Hematopoietic multipotent progenitor cell treated with erythropoietin and hydrocortisone succinate and interleukin-3 and kit ligand, for 17 days (in vitro differentiated cells): ENCODE measurements at regions not wholly inside any gene's neighbourhood (a gene's known extent, or its start where the extent isn't known, plus 50 kb on each side); places are given as distances from the start of the nearest gene placed in this dataset.
"Not testable (repeated sequence)": the region's sequence is repeated elsewhere in the genome, so short reads cannot be mapped to it uniquely, and the experiment has no call there.

Experiments used
- DNase-seq: peaks from one replicate; pipeline ENCODE4 v3.0.0-alpha.2; 2015; ENCODE audit warnings: low spot score

DNA sequence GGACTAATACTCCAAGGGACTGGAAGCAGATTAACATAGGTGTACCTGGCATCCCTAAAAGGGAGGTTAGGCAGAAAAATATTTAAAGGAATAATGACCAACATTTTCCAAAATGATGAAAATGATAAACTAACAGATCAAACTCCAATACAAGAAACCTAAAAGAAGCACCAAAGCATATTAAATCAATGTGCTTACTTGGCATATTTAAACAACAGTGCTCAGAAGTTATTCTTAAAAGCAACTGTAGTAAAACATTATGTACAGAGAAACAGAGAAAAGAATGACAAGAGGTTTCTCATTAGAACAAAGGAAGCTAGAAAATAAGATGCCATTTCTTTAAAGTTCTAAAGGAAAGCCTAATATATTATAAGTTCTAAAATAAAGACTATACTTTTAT is 947.3 kb upstream of the TMEFF2 start:
- DNase-seq, result no peak

DNA sequence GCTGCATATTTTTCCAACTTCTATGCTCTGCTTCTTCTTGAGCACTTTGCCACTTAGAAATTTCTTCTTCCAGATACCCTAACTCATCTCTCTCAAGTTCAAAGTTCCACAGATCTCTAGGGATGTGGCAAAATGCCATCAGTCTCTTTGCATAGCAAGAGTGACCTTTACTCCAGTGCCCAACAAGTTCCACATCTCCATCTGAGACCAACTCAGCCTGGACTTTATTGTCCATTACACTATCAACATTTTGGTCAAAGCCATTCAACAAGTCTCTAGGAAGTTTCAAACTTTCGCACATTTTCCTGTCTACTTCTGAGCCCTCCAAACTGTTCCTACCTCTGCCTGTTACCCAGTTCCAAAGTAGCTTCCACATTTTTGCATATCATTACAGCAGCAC is 946.2 kb upstream of the TMEFF2 start:
- not testable (repeated sequence) for DNase-seq

DNA sequence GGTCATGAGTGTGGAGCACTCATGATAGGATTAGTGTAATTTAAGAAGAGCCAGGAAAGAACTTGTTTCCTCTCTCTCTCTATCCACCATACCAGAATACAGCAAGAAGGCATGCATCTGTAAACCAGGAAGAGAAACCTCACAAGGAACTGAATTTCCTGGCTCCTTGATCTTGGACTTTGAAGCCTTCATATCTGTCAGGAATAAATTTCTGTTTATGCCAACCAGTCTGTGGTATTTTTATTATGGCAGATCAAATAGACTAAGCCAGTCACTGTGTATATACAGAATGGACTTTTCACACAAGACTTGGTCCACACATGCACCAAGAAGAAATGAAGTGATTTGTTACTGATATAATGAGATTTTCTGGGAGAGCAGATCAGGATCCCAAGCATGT is 930.1 kb upstream of the TMEFF2 start:
- no peak for DNase-seq

DNA sequence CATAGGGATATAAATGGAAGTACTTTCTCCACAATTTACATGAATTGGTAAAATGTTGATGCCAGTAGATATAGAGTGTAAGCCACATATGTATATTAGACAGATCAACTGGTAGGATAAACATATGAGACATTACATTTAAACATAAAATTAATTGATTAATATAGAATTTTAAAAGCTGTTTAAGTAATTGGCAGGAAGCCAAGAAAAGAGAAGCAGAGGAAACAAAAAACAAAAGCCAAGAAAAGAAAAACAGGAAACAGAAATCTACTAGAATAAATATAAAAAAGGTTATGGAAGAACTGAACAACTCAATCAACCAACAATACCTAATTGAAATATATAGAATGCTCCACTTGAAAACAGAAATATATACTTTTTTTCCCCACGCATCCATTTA is 920.1 kb upstream of the TMEFF2 start:
- DNase-seq, result peak; percentile 9

DNA sequence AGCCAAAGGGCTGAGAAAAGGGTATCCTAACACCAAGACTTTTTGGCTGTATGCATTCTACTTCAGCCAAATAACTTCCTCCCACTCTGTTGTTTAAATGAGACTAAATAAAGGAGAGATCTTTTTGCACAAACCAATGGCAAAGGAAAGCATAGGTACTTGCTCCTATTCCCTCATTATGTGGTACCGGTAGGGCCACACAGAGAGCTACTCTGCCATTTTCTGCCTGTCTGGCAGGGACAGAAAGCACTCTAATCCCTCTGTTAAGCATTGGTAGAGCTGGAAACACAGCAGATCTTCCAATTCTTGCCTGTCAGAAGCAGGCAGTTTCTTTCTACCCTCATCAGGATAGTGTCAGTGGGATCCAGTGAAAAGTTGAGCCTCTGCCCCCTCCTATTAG is 918.3 kb upstream of the TMEFF2 start:
- no peak for DNase-seq

DNA sequence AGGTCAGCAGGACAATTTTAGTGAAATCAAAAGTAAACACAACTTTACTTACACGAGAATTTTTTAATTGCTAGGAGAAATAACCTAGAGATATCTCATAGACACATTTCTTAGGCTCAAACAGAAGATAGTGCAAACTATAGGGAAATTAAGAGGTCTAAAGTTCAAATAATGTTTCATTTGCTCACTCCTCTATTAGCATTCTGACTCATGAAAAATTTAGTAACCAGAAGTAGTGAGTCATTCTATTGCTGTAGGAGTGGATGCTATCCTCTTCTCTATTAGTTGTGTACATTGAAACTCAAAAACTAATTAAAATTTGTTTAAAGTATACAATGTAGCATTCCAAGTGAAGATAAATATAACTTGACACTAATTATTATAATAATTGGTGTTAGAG is 908.3 kb upstream of the TMEFF2 start:
- no peak for DNase-seq

DNA sequence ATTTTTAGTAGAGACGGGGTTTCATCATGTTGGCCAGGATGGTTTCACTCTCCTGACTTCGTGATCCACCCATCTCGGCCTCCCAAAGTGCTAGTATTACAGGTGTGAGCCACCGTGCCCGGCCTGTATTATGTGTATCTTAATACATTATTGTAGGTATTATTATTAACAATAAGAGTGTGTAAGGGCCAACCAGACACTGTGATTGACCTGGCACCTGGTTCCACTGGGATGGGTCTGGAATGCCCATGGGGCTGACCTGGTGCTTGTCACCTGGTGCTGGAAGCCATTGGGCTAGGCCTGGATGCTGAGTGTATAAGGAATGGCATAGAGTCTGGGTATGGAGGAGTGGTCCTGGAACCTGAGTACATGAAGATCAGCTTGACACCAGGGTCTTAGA is 906.9 kb upstream of the TMEFF2 start:
- DNase-seq, result no peak

DNA sequence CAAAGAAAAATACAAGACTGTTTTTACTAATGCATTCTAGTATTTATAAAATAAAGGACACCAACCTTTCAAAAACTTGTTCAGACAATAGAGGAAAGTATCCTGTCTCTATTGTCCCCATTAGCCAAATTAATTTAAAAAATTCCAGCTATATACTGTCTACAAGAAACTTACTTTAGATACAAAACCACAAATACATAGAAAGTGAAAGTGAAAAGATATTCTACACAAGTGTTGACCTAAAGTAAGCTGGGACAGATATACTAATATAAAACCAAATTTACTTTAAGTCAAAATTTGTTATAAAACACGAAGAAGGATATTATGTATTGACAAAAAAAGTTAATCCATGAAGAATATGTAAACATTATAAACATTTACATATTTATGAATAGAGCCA is 893.3 kb upstream of the TMEFF2 start:
- DNase-seq, result no peak

DNA sequence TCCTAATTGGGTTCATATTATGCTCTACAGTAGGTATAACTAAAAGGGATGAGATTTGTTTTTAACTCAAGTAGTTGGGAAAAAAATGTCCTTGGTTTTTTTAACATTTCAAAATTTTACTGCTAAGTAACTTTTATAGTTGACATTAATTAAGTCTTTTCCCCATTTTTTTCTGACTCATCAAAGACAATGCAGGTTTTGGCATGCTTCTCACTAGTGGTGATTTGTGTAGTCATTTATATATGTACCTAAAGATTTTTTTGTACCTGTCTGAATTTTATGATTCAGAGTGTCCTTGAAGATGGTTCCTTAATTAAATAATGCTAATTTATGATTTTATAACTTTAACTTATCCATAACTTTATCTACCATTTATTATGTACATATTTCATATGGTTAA is 882.3 kb upstream of the TMEFF2 start:
- DNase-seq, result no peak

DNA sequence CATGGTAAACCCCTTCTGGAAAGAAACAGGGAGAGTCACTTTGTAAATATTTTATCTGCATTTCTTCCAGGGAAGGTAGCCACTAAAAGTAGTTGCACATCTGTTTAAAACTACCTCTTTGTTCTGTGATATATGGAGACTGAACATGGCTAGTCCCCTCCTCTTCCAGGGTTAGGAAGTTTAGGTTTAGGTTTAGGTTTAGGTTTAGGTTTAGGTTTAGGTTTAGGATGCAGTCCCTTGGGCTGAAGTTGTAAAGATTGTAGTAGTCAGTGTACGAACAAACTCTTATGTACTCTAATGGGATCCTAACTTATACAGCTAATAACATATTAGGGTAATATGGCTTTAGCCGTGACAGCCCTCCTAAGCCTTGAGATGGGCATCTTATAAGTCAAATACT is 880.2 kb upstream of the TMEFF2 start:
- no peak for DNase-seq

DNA sequence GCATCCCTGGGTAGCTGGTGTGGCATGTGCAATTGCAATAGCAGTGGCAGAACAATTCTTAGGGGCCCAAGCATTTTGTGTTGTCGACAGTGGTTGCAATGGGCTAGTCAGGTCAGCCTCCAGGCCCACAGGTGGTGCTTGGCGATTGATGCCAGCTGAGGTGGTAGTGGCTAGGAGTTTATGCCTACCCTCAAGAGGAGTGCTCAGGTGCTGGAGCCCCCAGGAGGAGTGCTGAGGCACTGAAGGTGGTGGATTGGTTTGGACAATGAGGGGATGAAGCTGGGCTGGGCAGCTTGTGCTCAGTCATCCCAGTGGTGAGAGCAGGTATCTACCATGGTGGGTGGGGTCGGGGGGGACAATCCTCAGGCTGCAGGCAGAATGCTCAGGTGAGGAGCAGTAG is 877.9 kb upstream of the TMEFF2 start:
- no peak for DNase-seq

DNA sequence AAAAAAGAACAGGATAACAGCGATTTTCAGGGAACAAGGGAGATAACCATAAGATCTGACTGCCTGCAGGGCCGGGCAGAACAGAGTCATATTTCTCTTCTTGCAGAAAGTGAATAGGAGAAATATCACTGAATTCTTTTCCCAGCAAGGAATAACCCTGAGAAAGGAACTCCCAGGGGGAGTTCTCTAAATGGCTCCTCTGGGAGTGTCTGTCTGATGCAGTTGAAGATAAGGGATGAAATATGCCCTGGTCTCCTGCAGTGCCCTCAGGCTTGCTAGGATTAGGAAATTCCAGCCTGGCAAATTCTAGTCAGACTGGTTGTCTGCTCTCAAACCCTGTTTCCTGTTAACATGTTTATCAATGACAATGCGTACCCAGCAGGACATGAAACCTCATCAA is 830.8 kb upstream of the TMEFF2 start:
- not testable (repeated sequence) for DNase-seq

DNA sequence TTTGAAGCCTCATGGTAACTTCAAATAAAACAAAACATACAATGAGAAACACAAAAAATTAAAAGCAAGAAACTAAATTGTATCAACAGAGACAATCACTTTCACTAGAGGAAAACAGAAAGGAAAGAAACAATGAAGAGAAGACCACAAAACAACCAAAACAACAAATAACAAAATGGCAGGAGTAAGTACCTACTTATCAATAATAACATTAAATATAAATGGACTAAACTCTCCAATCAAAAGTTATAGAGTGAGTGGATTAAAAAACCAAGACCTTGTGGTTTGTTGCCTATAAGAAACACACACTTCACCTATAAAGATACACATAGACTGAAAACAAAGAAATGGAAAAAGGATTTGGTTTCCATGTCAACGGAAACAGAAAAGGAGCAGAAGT is 830.1 kb upstream of the TMEFF2 start:
- no peak for DNase-seq

DNA sequence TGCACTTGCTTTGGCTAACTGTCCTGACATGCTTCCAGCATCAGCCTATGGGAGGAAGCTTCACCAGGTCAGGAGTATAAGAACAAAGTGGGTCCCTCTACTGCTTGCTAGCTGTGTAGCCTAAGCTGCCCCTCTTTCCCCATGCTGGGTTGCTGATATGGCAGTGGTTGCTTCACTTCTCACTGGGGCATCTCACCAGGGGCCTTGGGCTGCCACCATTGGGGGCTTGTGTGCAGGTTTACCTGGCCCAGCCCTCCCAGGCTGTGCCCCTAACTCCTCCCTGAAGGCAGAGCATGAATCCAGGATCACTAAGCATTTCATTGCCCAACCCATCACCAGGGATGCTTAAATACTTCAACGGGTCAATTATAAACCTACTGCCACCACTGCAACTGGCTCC is 817.1 kb upstream of the TMEFF2 start:
- no peak for DNase-seq

DNA sequence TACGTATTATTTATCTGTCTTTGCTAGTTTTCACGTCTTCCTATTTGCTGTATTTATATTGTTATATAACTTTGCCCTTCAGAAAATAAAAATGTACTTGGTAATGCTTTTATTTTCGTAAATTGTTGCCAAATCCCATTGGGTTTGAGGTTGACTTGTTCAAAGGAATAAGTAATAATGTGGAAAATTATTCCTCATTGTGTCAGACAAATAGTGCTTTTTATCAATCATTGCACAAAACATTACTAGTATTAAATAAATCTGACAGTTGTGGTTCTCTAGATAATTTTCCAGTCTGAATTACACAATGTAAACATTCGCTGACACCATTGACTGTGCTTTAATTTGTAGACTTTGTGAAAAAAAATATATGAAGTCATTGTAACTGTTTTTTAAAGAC is 798.3 kb upstream of the TMEFF2 start:
- DNase-seq, result no peak

DNA sequence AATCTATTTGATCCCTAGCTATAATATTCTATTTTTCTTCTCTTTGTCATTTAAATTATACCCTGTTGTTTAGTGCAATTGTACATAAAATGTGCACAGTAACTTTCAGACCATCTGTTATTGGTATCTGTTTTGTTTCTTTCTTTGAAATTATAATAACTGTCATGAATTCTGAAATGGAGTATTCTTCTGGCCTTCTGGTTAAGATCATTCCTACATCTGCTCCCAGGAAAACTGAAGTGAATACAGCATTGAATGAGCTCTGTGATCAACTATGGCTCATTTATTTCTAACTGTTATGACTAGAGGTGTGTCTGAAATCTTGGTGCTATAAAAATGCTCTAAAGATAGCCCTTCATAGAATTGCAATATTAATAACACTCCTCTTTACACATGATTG is 788.4 kb upstream of the TMEFF2 start:
- no peak for DNase-seq

DNA sequence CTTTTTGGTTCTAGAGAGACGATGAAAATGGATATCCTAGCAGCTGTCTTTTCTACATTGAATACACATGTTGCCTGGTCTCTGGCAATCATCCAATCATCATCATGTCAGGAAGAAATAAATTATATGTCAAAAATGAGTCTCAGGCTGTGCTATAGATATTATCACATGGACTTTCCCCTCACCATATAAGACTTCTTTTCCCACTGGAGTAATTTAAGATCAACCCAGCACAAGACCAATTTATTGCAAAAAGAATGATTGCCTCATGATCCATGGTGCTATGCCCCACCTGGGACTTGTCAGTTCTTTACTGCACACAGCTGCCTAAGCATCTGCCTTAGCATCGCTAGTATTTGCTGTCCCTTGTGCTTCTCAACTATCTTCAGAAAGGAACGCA is 783.7 kb upstream of the TMEFF2 start:
- DNase-seq, result no peak

DNA sequence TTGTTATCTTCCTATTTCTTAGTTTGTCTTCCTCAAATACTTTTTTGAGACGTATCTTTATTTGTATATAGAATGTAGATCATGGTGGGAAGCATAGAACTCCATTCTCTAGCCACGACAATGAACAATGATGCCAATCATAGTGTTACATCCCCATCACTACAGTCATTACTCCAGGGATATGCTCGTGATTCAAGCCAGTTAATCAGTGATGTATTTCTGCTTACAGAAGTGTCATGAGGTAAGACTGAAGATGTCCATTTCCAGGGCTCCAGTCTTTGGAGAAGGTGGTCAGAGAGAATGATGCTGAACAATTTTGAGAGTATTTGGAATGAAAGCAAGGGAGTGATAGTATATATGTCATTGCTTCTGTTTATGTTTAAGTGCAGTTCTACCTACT is 777.2 kb upstream of the TMEFF2 start:
- DNase-seq, result no peak

DNA sequence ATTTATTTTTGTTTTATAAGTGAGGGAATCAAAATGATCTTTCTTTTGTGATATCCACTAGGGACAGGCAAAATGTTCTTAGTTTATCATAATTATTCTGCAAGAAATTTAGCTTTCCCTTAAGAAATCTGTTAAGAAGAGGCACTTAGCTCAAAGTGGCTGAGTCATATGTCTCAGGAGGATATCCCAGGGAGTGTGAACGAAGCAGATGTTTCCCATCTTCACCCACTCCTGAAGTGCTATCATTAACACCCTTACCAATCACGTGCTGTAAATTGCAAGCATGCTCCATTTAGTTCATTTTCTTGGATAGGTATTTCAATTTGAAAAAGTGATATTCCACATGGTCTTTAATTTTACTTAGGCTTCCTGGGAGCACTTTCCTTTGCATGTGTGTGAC is 774.3 kb upstream of the TMEFF2 start:
- DNase-seq, result no peak

DNA sequence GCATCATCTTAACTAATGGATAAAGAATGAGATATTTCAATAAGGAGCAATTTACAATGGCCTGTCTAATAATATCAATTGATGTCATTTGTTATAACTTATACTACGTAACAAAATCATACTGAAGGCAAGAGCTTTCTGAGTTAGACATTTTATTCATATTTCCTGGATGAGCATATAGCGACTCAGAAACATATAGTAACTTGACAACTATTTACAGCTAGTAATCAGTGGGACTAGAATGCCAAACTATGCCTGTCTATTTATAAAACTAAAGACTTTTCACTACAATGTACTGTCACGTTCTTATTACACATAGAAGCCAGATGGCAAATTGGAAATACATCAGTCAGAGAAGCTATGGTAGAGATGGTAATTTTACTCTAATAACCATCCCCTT is 766.2 kb upstream of the TMEFF2 start:
- no peak for DNase-seq

DNA sequence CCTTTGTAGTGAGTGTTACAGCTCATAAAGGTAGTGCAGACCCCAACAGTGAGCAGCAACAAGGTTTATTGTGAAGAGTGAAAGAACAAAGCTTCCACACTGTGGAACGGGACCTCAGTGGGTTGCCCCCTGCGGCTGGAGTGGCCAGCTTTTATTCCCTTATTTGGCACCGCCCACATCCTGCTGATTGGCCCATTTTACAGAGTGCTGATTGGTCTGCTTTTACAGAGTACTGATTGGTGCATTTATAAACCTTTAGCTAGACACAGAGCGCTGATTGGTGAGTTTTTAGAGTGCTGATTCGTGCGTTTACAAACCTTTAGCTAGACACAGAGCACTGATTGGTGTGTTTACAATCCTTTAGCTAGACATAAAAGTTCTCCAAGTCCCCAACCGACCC is 763.9 kb upstream of the TMEFF2 start:
- DNase-seq, result not testable (repeated sequence)

DNA sequence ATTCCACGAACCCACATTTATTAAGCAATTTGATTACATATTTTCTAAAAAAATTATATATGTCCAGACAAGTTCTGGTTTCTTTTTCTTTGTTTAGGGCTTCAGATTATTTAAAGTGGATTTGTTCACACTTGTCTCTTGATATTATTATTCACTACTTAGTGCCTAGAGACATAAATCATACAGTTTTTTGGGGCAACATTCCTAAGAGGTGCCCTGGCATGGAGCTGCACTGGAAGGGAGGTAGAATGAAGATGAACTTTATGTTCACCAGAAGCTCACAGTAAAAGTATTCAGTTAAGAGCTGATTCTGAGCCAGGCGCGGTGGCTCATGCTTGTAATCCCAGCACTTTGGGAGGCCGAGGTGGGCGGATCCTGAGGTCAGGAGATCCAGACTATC is 762.7 kb upstream of the TMEFF2 start:
- DNase-seq, result no peak

DNA sequence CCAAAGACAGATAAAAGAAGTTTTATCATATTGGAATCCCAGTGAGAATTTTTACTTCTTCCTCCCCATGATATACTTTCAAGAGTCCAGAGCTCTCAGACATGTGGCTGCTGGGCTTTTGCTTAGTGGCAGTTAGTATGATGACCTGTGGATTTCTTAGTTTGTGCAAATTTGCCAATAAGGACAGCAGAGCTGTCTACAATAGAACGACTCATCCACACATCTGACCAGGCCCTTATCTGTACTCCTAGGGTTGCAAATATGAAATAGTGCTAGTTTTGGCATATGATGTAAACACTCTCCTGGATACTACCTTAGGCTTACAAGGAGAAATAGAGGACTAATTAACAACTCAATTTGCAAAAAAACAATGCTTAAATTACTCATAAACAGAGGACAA is 758.4 kb upstream of the TMEFF2 start:
- DNase-seq, result no peak

DNA sequence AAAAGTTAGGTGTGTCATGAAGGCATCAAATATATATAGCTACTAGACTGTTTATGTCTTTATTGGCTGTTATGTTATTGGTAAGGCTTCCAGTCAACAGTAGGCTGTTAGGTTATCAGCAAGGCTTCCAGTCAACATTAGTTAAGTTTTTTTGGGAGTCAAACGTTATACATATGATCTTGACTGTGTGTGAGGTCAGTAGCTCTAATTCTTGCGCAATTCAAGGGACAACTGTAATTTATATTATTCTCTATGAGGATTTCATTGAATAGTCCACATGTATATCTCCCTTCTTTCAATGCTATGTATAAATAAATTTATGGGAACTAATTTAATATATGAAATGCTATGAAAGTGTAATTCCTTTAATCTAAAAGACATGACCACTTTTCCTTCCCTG is 757.5 kb upstream of the TMEFF2 start:
- no peak for DNase-seq

DNA sequence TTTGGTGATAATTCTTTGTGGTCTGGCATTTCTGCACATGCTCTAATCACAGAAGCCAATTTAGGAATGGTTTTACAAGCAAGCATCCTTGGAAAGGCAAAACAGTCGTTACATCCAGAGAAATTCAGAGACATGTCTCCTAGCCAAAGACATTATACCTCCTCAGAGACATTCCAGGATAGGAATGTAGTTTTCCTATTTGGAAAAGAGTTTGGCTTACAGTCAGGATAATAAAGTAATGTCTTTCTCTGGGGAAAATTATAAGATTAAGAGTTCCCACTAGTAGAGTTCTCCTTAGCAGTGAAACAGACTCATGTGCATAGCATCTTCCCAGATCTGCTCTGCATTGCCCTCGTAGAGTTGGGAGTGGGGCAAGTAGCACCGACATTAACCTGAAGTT is 753.6 kb upstream of the TMEFF2 start:
- DNase-seq, result no peak

DNA sequence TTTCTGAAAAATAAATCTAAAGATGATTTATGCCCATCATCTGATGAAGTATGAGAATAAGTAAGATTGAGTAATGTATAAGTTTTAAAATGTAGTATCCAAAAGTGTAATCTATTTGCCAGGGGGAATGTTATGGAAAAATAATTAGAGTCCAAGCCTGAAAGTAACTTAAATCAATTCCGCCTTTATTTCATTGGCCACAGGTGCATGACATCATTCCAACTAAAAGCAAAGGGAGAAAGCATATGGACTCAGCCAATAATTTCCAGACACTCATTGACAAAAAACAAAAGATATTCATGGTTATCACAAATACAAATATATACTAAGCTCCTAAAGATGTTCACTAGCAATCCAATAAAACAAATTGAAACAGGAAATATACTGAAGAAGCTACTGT is 752.6 kb upstream of the TMEFF2 start:
- DNase-seq, result no peak
